ENCODE measurements at regions not wholly inside any gene's neighbourhood (a gene's known extent, or its start where the extent isn't known, plus 50 kb on each side); places are given as distances from the start of the nearest gene placed in this dataset.

GRCh38 chr1:184254849-184255248, 132.0 kb upstream of the C1orf21 start:
- H3K9ac ChIP-seq (ENCODE audit: low read length) = no peak overlapping the region
- peaks cover 8% of the 10 kb centered on the region for H3K27me3 Mint-ChIP-seq
- H3K27me3 ChIP-seq (replicated peaks in 1 of 4; ENCODE audit: control extremely low read depth in 1 of 4, control insufficient read depth in 3 of 4, insufficient read depth in 4 of 4, low read length in 3 of 4) = no peaks in the 10 kb centered on the region
- H3K9me3 ChIP-seq (ENCODE audit: control extremely low read depth in 1 of 3, control insufficient read depth in 2 of 3, insufficient read depth in 1 of 3, low read length in 2 of 3) = peaks cover 0 to 3% (median 0%) of the 10 kb centered on the region in 3 donors
- no peaks in the 10 kb centered on the region for H3K4me1 Mint-ChIP-seq
- H3K4me3 Mint-ChIP-seq = no peak overlapping the region
- no peak overlapping the region for H3K27ac ChIP-seq (ENCODE audit: low read length in 2 of 2)
- H3K27ac Mint-ChIP-seq = no peak overlapping the region
- WGBS (ENCODE audit: insufficient coverage) = 100% methylated on average over 1 of the region's 3 CpGs
- TF ChIP-seq EZH2 (IDR thresholded peaks at IDR 0.05; ENCODE audit: borderline replicate concordance, insufficient read depth, low read depth, low read length, poor library complexity, severe bottlenecking) = no peak
- TF ChIP-seq, protein P1, sequence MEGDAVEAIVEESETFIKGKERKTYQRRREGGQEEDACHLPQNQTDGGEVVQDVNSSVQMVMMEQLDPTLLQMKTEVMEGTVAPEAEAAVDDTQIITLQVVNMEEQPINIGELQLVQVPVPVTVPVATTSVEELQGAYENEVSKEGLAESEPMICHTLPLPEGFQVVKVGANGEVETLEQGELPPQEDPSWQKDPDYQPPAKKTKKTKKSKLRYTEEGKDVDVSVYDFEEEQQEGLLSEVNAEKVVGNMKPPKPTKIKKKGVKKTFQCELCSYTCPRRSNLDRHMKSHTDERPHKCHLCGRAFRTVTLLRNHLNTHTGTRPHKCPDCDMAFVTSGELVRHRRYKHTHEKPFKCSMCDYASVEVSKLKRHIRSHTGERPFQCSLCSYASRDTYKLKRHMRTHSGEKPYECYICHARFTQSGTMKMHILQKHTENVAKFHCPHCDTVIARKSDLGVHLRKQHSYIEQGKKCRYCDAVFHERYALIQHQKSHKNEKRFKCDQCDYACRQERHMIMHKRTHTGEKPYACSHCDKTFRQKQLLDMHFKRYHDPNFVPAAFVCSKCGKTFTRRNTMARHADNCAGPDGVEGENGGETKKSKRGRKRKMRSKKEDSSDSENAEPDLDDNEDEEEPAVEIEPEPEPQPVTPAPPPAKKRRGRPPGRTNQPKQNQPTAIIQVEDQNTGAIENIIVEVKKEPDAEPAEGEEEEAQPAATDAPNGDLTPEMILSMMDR (IDR thresholded peaks at IDR 0.05) = no peak
- ChIA-PET CTCF (no interaction called here), POLR2A (no interaction called here)
- H3K4me3 ChIP-seq (ENCODE audit: control extremely low read depth in 1 of 5, extremely low read depth in 1 of 5, insufficient read depth in 1 of 5, low read depth in 2 of 5, low read length in 4 of 5) = no peak overlapping the region
- DNase-seq (no peak), ATAC-seq (ENCODE audit: low read depth) (no peak)
- H3K79me2 ChIP-seq (ENCODE audit: control insufficient read depth, insufficient read depth, low read length) = no peaks in the 10 kb centered on the region
- no peaks in the 10 kb centered on the region for H3K4me1 ChIP-seq (ENCODE audit: control insufficient read depth in 2 of 2, insufficient read depth in 2 of 2, low read length in 2 of 2)
- H3K4me2 ChIP-seq (replicated peaks; ENCODE audit: low read depth, low read length, poor library complexity, severe bottlenecking) = no peak overlapping the region
- H4K20me1 ChIP-seq (ENCODE audit: control insufficient read depth, insufficient read depth, low read length, poor library complexity, severe bottlenecking) = no peaks in the 10 kb centered on the region
- intact Hi-C loops (cut with micrococcal nuclease) = no loop called here
- H2AFZ ChIP-seq (ENCODE audit: insufficient read depth, low read depth, low read length, poor library complexity, severe bottlenecking) = no peak overlapping the region
- no peaks in the 10 kb centered on the region for H3K36me3 ChIP-seq (replicated peaks in 1 of 2; ENCODE audit: control extremely low read depth in 1 of 2, control insufficient read depth in 1 of 2, extremely low read depth in 1 of 2, insufficient read depth in 2 of 2, low read length in 1 of 2)
- no peaks in the 10 kb centered on the region for H3K9me3 Mint-ChIP-seq (ENCODE audit: insufficient read depth)

- intact Hi-C loops (cut with micrococcal nuclease) = no loop called here
- Mint-ChIP-seq H3K27ac (no peak overlapping the region), H3K27me3 (peaks cover 12% of the 10 kb centered on the region), H3K4me3 (no peak overlapping the region), H3K4me1 (no peaks in the 10 kb centered on the region), H3K9me3 (ENCODE audit: insufficient read depth) (no peaks in the 10 kb centered on the region)
- Histone ChIP-seq H3K36me3 (replicated peaks in 1 of 2; ENCODE audit: control extremely low read depth in 1 of 2, control insufficient read depth in 1 of 2, extremely low read depth in 1 of 2, insufficient read depth in 2 of 2, low read length in 1 of 2) (no peaks in the 10 kb centered on the region), H4K20me1 (ENCODE audit: control insufficient read depth, insufficient read depth, low read length, poor library complexity, severe bottlenecking) (no peaks in the 10 kb centered on the region), H3K27me3 (replicated peaks in 1 of 4; ENCODE audit: control extremely low read depth in 1 of 4, control insufficient read depth in 3 of 4, insufficient read depth in 4 of 4, low read length in 3 of 4) (no peaks in the 10 kb centered on the region), H3K9ac (ENCODE audit: low read length) (no peak overlapping the region), H3K79me2 (ENCODE audit: control insufficient read depth, insufficient read depth, low read length) (no peaks in the 10 kb centered on the region), H3K4me3 (ENCODE audit: control extremely low read depth in 1 of 5, extremely low read depth in 1 of 5, insufficient read depth in 1 of 5, low read depth in 2 of 5, low read length in 4 of 5) (no peak overlapping the region), H3K4me2 (replicated peaks; ENCODE audit: low read depth, low read length, poor library complexity, severe bottlenecking) (no peak overlapping the region), H3K4me1 (ENCODE audit: control insufficient read depth in 2 of 2, insufficient read depth in 2 of 2, low read length in 2 of 2) (no peaks in the 10 kb centered on the region), H3K27ac (ENCODE audit: low read length in 2 of 2) (no peak overlapping the region), H2AFZ (ENCODE audit: insufficient read depth, low read depth, low read length, poor library complexity, severe bottlenecking) (no peak overlapping the region), H3K9me3 (ENCODE audit: control extremely low read depth in 1 of 3, control insufficient read depth in 2 of 3, insufficient read depth in 1 of 3, low read length in 2 of 3) (peaks cover 0 to 3% (median 0%) of the 10 kb centered on the region in 3 donors)
- POLR2A ChIA-PET = no interaction called here
- no peak for DNase-seq
- CTCF ChIA-PET = no interaction called here
- TF ChIP-seq, protein P1 (IDR thresholded peaks at IDR 0.05) = no peak
- no peak for TF ChIP-seq EZH2 (IDR thresholded peaks at IDR 0.05; ENCODE audit: borderline replicate concordance, insufficient read depth, low read depth, low read length, poor library complexity, severe bottlenecking)
- ATAC-seq (ENCODE audit: low read depth) = no peak
These were observed 131.3 kb upstream of the C1orf21 start for GRCh38 chr1:184255560-184255959.
